Liver (tissue), 3 donors: ENCODE measurements at regions not wholly inside any gene's neighbourhood (a gene's known extent, or its start where the extent isn't known, plus 50 kb on each side); places are given as distances from the start of the nearest gene placed in this dataset.

Experiments used
- CTCF ChIP-seq: fragments of 150-350 bp; IDR thresholded peaks from 2 replicates; pipeline ENCODE4 v1.5.1; 2017; ENCODE audit warnings: improper control_type of control experiment, low read depth, low read length; ENCODE audit not compliant: missing input control
- EGR1 ChIP-seq, 2 donors: IDR thresholded peaks; 2 replicates each; pipeline ENCODE4 v1.6.1; 2016 to 2018; ENCODE audit warnings: antibody characterized with exemption in 2 of 2, low read depth in 2 of 2
- FOXA1 ChIP-seq: IDR thresholded peaks from 2 replicates; pipeline ENCODE4 v1.6.1; 2016; ENCODE audit warnings: antibody characterized with exemption
- FOXA2 ChIP-seq: IDR thresholded peaks from 2 replicates; pipeline ENCODE4 v1.6.1; 2016; ENCODE audit warnings: antibody characterized with exemption
- GABPA ChIP-seq, 2 donors: IDR thresholded peaks in 1 of 2; conservative IDR thresholded peaks in 1 of 2; 2 replicates each; pipeline ENCODE4 v1.6.1; 2016; ENCODE audit warnings: antibody characterized with exemption in 2 of 2, mild to moderate bottlenecking in 1 of 2, moderate library complexity in 1 of 2
- HNF4A ChIP-seq, 2 donors: conservative IDR thresholded peaks; 2 replicates each; pipeline ENCODE4 v1.6.1; 2016; ENCODE audit warnings: antibody characterized with exemption in 2 of 2, mild to moderate bottlenecking in 2 of 2
- JUND ChIP-seq, 2 donors: IDR thresholded peaks; 2 replicates each; pipeline ENCODE4 v1.6.1; 2016; ENCODE audit warnings: antibody characterized with exemption in 2 of 2
- RAD21 ChIP-seq, 2 donors: IDR thresholded peaks; 2 replicates each; pipeline ENCODE4 v1.6.1; 2016; ENCODE audit warnings: antibody characterized with exemption in 2 of 2, mild to moderate bottlenecking in 2 of 2
- RXRA ChIP-seq, 2 donors: IDR thresholded peaks; 2 replicates each; pipeline ENCODE4 v1.6.1; 2017 to 2018; ENCODE audit warnings: antibody characterized with exemption in 2 of 2, mild to moderate bottlenecking in 1 of 2
- SP1 ChIP-seq: IDR thresholded peaks from 2 replicates; pipeline ENCODE4 v1.6.1; 2018; ENCODE audit warnings: antibody characterized with exemption, mild to moderate bottlenecking
- TAF1 ChIP-seq: conservative IDR thresholded peaks from 2 replicates; pipeline ENCODE4 v1.6.1; 2016; ENCODE audit warnings: antibody characterized with exemption, mild to moderate bottlenecking
- YY1 ChIP-seq: IDR thresholded peaks from 2 replicates; pipeline ENCODE4 v1.6.1; 2016; ENCODE audit warnings: antibody characterized with exemption, mild to moderate bottlenecking
- TF ChIP-seq, protein P1 (sequence below): IDR thresholded peaks from 2 replicates; pipeline ENCODE4 v1.6.1; 2016; ENCODE audit warnings: antibody characterized with exemption
- TF ChIP-seq, protein P2 (sequence below): IDR thresholded peaks from 2 replicates; pipeline ENCODE4 v1.6.1; 2016; ENCODE audit warnings: antibody characterized with exemption
- donor health status: healthy.
- donor health status: healthy.

DNA sequence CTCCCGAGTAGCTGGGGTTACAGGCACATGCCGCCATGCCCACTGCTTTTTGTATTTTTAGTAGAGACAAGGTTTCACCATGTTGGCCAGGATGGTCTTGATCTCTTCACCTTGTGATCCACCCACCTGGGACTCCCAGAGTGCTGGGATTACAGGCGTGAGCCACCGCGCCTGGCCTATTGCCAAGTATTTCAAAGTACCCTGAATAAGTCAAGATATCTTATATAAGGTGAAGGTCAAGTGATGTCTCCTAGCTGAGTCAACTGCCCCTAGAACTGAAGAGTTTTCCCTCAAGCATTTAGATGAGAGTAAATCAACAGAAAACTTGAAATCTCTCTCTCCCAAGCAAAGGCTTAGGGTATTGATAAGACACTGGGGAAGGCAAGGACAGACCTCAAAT is 63.9 kb downstream of the RPL22L1 start:
- TF ChIP-seq CTCF: no peak
- no peak for TF ChIP-seq FOXA2
- TF ChIP-seq, protein P1, sequence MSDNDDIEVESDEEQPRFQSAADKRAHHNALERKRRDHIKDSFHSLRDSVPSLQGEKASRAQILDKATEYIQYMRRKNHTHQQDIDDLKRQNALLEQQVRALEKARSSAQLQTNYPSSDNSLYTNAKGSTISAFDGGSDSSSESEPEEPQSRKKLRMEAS: no peak
- TF ChIP-seq EGR1 (IDR thresholded peaks at IDR 0.05; ENCODE audit: low read depth in 2 of 2): no peak
- TF ChIP-seq HNF4A (conservative IDR thresholded peaks at IDR 0.05): no peak
- no peak for TF ChIP-seq GABPA (IDR thresholded peaks at IDR 0.05 in 1 of 2, conservative IDR thresholded peaks at IDR 0.05 in 1 of 2)
- no peak for TF ChIP-seq RAD21 (IDR thresholded peaks at IDR 0.05)
- TF ChIP-seq, protein P2, sequence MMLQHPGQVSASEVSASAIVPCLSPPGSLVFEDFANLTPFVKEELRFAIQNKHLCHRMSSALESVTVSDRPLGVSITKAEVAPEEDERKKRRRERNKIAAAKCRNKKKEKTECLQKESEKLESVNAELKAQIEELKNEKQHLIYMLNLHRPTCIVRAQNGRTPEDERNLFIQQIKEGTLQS: no peak
- no peak for TF ChIP-seq SP1
- no peak for TF ChIP-seq JUND (IDR thresholded peaks at IDR 0.05)
- no peak for TF ChIP-seq FOXA1
- TF ChIP-seq RXRA (IDR thresholded peaks at IDR 0.05): no peak
- no peak for TF ChIP-seq YY1
- no peak for TF ChIP-seq TAF1
